Colon (tissue), 2 donors: ENCODE measurements at regions not wholly inside any gene's neighbourhood (a gene's known extent, or its start where the extent isn't known, plus 50 kb on each side); places are given as distances from the start of the nearest gene placed in this dataset.

ENCODE experiments used
- FAIRE-seq: peaks from 2 replicates; lab custom pipeline; 2012; peaks lifted over from hg19 to GRCh38; lab: Jason Lieb, UNC
- donor health status: control.
- donor health status: control.

GRCh38 chr9:105921057-105921726 is 226.9 kb downstream of the TMEM38B start:
- no peak for FAIRE-seq

- no peak for FAIRE-seq
These were observed 234.1 kb downstream of the TMEM38B start for GRCh38 chr9:105928416-105928815.

GRCh38 chr9:105930011-105930627 is 235.8 kb downstream of the TMEM38B start:
- FAIRE-seq, result no peak

- no peak for FAIRE-seq
These were observed 237.9 kb downstream of the TMEM38B start for GRCh38 chr9:105932276-105932675.

- no peak for FAIRE-seq
These were observed 256.1 kb downstream of the TMEM38B start for GRCh38 chr9:105950448-105950847.

GRCh38 chr9:105950894-105951293 is 256.6 kb downstream of the TMEM38B start:
- FAIRE-seq, result no peak

GRCh38 chr9:105954517-105954916 is 260.2 kb downstream of the TMEM38B start:
- no peak for FAIRE-seq

- no peak for FAIRE-seq
These were observed 263.5 kb downstream of the TMEM38B start for GRCh38 chr9:105957830-105958229.

- FAIRE-seq, result no peak
These were observed 264.2 kb downstream of the TMEM38B start for GRCh38 chr9:105958587-105958986.

GRCh38 chr9:105959531-105959930 is 265.2 kb downstream of the TMEM38B start:
- no peak for FAIRE-seq

- no peak for FAIRE-seq
These were observed 269.2 kb downstream of the TMEM38B start for GRCh38 chr9:105963343-105964099.

GRCh38 chr9:105964156-105964555 is 269.8 kb downstream of the TMEM38B start:
- no peak for FAIRE-seq

GRCh38 chr9:105966834-105967233 is 272.5 kb downstream of the TMEM38B start:
- no peak for FAIRE-seq

- no peak for FAIRE-seq
These were observed 272.9 kb downstream of the TMEM38B start for GRCh38 chr9:105967248-105967647.

GRCh38 chr9:105967797-105968196 is 273.5 kb downstream of the TMEM38B start:
- no peak for FAIRE-seq

GRCh38 chr9:105968811-105969466 is 274.6 kb downstream of the TMEM38B start:
- FAIRE-seq, result no peak

GRCh38 chr9:105969636-105970035 is 275.3 kb downstream of the TMEM38B start:
- no peak for FAIRE-seq

- no peak for FAIRE-seq
These were observed 277.6 kb downstream of the TMEM38B start for GRCh38 chr9:105971986-105972385.

GRCh38 chr9:105972466-105973204 is 278.3 kb downstream of the TMEM38B start:
- FAIRE-seq, result no peak

- FAIRE-seq, result no peak
These were observed 279.6 kb downstream of the TMEM38B start for GRCh38 chr9:105973951-105974351.

- FAIRE-seq, result no peak
These were observed 281.7 kb downstream of the TMEM38B start for GRCh38 chr9:105975886-105976645.
